Right ventricle myocardium superior (tissue), 1 donor: ENCODE measurements at regions not wholly inside any gene's neighbourhood (a gene's known extent, or its start where the extent isn't known, plus 50 kb on each side); places are given as distances from the start of the nearest gene placed in this dataset.
"Not testable (repeated sequence)": the region's sequence is repeated elsewhere in the genome, so short reads cannot be mapped to it uniquely, and the experiment has no call there.

ENCODE experiments used
- ATAC-seq: fragments of 200-7000 bp; cut with Tn5 transposase; one replicate; pipeline ENCODE4 v1.9.1; 2020; ENCODE audit warnings: mild to moderate bottlenecking; ENCODE audit not compliant: poor library complexity
- DNase-seq: peaks from one replicate; pipeline ENCODE4 v3.0.0-alpha.2; 2020
- intact Hi-C: fragments of 100-400 bp; cut with DNase I; formaldehyde crosslinking; loops from one replicate; pipeline ENCODE4 v1.11.2; 2022
- donor health status: DM: no; HTN: yes; CAD: no; lungs with severe emphysema.

DNA sequence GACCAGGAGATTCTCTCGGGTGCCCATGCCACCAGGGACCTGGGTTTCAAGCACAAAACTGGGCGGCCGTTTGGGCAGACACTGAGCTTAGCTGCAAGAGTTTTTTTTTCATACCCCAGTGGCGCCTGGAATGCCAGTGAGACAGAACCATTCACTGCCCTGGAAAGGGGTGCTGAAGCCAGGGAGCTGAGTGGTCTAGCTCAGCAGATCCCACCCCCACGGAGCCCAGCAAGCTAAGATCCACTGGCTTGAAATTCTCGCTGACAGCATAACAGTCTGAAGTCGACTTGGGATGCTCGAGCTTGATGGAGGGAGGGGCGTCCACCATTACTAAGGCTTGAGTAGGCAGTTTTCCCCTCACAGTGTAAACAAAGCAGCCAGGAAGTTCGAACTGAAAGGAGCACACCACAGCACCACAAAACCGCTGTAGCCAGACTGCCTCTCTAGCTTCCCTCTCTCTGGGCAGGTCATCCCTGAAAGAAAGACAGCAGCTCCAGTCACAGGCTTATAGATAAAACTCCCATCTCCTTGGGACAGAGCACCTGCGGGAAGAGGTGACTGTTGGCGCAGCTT lies 157.7 kb downstream of the GIPC2 start:
- DNase-seq, ATAC-seq, intact Hi-C loops: not testable (repeated sequence)

DNA sequence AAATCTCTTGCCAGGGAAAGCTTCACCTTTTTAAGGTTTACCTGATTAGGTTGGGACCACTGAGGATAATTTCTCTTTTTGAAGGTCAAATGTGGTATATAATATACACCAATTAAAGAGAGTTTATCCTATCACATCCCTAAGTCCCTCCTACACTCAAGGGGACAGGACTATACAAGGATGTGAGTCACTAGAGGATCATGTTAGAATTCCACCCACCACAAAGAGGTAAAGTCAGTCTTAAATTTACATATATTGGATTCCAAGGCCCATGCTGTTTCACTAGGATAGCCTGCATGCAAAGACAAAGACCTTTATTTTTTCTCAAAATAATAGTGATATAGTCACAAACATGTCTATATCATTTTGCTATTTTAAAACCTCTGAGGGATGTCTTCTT lies 164.4 kb downstream of the GIPC2 start:
- intact Hi-C loops, result no loop called here
- DNase-seq, result no peak
- no peak for ATAC-seq

DNA sequence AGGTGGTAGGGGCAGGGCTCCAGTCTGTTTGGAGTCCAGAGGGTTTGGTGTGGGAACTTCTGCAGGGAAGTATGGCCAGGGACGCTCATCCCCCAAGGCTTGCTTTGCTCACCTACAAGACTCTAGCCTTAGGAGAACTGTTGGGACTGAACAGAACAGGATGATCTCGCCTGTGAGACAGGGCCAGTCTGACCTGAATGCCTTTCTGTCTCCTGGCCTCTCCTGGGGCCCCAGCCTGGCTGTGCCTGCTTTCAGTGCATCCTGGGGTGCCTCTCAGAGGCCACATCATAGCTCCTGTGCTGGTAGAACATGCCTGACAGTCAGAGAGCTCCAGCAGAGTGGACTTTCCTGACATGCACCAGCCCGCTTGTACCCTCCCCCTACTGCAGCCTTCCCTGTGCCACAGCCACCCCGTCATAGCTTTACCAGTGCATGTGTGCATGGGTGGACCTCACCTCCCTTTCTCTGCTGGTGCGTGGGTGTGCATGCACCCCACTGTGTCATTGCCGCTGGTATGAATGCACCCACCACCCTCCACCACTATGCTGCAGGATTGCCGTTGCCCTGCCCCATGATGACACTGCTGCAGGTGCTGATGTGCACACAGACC lies 165.8 kb downstream of the GIPC2 start:
- no peak for DNase-seq
- ATAC-seq, result no peak
- intact Hi-C loops, result no loop called here

DNA sequence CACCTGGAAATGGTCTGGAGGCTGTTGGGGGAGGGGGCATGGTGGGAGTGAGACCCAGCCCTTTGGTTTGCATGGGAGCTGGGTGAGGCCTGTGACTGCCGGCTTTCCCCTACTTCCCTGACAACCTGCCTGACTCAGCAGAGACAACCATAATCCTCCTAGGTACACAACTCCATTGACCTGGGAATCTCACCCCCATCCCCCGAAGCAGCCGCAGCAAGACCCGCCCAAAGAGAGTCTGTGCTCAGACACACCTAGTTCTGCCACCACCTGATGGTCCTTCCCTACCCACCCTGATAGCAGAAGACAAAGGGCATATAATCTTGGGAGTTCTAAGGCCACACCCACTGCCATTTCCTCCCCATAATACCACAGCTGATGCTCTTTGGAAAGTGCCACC lies 168.6 kb downstream of the GIPC2 start:
- DNase-seq (no peak), ATAC-seq (no peak)
- intact Hi-C loops, result no loop called here

DNA sequence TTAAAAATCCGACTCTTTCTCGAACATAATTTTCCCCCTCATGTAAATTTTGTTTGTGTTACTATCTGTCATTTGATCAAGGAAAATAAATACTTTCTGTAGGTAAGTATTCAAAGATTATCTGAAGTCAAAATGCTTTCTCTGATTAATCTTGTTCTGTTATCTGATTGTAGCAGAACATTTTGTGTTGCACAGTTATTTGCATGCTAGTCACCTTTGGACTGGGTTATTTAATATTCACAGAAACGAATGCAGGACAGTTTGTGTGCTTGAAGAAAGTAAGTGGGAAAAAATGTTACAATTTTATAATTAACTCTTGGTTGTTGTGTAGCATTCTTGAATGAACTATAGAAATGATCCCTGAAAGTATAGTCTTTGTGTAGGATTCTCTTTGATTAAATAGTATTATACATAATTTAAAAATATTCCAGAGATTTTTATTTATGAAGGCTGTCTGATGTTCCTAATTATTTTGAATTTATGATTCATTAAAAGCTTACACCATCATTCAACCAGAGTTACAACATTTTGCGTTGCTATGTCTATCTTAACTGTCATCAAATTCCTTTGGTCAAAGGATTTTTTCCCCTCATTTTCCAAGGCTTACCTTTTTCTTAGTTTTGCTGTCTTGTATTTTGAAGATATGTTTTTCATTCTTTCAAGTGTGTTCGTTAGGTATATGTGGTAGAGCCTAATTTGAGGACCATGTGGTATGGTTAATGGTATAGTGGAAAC lies 176.6 kb downstream of the GIPC2 start:
- ATAC-seq (no peak), DNase-seq (no peak)
- intact Hi-C loops, result no loop called here

DNA sequence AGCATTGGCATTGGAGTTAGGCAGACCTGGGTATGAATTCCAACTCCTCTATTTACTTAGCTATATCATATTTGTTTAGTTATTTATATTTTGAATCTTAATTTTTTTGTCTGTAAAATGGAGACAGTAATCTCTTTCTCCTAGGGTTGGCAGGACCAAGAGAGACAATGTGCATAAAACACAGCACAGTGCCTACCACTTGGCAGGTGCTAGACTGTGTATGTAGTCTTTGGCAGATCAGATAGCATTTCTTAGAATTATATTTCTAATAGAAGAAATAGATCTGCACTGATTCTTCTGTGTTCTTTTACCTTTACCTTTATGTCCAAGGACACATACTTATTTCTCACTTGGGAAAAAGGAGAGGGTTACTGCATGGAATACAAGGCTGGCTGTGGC lies 177.2 kb downstream of the GIPC2 start:
- intact Hi-C loops, result no loop called here
- no peak for DNase-seq
- ATAC-seq, result no peak

DNA sequence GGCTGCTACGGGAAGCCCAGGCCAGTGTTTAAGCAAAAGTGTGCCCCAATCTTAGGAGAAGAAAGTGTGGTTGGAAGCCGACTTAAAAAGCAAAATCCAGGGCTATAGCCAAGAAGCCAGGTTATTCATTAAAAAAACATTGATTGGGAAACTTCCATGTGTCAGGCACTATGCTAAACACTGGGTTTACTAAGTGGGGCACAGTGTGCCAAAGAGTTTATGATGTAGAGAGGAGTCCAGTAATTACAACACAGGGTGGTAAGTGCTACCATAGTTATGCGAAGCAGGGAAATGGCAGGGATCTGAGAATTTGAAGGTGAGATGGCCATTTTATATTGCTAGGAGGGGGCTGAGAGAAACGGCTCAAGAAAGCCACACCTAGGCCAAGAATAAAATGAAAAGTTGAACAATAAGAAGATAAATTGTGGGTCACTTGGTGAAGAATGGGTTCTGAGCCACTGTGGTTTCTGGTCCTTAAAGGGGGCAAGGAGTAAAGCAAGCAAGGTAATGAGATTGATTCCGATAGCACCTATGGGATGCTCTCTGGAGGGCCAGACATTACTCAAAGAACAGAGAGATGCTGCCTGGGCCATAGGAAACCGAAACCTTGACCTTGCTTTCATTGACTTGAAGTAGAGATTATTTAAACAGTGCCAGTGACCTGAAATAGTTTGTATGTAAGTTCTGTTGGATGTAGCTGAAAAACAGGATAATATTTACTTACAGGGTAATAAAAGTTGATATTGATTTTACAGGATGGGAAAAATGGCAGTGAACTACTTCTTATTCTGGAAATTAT lies 177.8 kb downstream of the GIPC2 start:
- ATAC-seq (no peak), DNase-seq (no peak)
- intact Hi-C loops, result no loop called here

DNA sequence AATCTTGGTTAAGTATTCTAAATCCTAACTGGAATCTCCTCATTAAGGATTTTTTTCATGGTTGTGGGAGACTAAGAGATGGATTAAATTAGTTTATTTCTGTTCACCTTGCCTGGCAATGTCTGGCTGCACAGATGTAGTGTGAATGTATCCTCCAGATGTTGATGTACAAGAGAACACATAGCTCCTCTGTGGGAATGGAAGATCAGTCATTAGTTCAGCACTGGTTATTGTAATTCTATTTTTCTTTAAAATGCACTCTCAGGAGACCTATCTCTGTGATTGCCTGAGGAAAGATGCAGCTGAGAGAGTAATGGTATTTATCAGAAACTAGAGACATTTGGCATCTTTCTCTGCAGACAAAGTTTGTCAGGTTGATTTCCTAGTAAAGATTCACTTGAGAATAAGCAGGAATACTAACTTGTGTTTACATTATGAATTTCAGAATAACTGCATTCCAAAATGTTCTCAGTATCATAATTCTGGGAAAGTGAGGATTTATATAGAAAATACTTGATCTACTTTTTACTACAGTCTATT lies 178.6 kb downstream of the GIPC2 start:
- no peak for DNase-seq
- ATAC-seq, result no peak
- intact Hi-C loops, result no loop called here

DNA sequence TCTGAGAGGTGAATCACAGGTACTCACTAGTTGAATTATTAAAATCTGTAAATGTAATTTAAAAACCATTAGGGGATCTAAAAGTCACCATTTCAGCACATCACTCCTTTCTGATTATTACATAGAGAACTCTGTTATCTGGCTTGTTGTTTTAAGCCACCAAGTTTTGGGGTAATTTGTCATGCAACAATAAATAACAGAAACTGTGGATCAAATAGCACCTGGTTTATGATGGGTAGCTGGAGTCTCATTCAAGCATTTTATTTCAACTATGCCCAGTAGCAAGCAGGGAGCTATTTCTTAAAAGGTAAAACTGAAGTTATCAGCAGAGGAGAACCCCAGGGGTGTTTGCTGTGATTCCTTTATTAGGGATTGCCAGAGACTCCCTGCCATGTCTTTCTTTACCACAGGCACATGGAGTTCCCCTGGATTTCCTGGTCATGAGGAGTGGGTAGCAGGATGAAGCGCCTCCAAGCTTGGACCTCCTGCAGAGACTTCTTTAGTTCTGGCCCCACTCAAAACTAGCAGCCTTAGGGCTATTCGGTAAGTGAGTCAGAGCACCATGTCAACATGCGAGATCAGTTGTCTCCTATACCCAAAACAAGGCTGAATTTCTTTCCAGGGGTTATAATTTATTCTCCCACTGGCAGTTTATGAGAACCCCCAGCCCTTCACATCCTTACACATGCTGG lies 179.2 kb downstream of the GIPC2 start:
- no peak for DNase-seq
- no peak for ATAC-seq
- intact Hi-C loops, result no loop called here

DNA sequence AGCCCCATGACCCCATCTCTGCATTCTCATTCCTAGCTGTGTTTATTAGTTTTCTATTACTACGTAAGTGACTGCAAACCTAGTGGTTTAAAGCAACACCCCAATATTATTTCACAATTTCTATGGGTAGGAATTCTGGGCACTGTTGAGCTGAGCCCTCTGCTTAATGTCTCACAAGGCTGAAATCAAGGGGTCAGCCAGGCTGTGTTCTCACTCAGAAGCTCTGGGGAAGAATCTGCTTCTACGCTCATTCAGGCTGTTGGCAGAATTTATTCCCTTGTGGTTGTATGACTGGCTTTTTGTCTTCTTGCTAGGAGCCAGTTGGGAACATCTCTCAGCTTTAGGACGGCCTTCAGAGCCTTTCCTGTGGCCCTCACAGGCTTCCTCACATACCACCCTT lies 181.0 kb downstream of the GIPC2 start:
- DNase-seq (no peak), ATAC-seq (peak; percentile 85)
- intact Hi-C loops, result no loop called here

DNA sequence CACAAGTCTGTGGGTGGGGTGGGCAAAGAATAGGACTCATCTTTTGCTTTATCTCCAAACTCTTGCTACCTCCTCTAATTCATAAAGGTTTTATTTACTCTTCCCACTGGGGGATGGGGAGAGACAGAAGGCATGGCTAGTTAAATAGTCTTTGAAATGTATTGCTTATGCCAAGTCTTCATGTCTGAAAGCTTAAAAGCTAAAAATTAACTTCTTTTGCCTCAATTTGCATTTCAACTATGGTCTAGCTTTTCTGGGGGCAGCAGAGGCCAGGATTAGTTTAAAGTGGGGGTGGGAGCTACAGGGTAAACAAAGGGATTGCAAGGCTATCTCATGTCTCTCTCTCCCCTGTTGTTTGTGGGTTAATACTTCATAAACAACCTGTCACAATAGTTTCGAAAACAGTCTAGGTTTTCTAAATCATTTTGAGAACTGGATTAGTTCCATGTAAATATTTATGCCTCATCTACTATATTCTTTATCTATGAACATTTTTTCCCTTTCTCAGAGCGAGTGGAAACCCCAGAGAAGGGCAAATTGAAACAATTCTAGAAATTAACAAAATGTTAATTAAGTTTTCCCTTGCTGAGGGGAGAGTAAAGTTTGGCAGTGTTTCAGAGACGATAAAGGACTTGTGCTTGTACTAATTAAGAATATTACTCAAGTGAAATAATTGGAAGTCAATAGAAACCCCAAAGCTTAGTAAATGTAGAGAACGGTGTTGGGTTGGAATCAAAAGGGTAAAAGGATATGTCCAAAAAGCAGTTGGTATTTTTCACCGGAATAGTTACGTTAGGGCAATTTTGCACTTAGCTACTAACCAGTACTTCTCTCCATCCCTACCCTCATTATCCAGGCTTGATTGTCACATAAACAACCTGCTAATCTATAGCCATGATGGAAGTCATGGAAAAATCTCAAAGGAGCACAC lies 182.2 kb downstream of the GIPC2 start:
- intact Hi-C loops, result no loop called here
- no peak for ATAC-seq
- DNase-seq, result no peak

DNA sequence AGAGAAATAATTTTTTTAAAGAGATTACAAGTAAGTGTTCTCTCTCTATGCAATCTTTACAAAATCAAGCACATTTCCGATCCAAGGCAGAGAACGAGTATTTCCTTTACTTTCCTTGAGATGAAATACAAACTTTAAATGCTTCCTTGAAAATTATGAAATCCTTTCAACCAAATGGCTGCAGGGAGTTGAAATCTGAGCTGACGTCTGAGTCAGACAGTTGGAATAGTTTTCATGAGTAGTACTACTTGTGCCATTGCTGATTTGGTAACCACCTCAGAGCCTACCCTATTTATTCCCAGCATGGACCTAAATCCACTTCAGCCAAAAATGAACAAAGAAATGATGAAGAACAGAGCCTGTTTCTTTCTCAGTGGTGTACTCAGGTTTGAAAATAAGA lies 183.6 kb downstream of the GIPC2 start:
- ATAC-seq, result peak; percentile 86
- intact Hi-C loops, result no loop called here
- no peak for DNase-seq

DNA sequence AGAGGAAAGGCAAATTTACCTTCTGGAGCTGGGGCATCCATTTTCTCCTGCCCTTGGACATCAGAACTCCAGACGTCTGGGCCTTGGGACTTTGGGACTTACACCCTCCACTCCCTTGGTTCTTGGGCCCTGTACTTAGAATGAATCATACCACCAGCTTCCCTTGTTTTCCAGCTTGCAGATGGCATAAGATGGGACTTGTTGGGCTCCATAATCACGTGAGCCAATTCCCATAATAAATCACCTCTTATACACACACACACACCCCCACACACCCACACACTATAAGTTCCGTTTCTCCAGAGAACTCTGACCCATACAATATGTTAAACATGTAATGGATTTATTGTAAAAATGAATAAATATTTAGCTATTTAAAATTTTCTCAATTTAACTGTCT lies 185.7 kb downstream of the GIPC2 start:
- intact Hi-C loops, result no loop called here
- DNase-seq, result no peak
- ATAC-seq, result no peak

DNA sequence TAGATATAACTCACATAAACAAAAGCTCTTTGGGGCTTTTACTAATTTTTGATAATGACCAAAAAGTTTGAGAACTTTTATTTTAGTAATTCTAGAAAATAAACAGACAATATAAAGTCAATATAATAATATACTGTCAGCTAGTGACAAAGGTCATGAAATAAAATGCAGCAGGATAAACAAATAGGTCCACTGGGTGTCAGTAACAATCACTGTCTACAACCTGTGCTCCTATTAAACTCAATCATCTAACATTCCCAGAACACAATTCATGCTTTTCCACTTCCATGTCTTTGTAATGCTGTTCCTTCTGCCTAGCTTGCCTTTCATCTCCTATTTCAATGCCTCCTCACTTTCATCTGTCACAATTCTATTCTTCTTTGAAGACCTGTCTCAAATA lies 186.1 kb downstream of the GIPC2 start:
- intact Hi-C loops, result no loop called here
- no peak for DNase-seq
- ATAC-seq, result no peak

DNA sequence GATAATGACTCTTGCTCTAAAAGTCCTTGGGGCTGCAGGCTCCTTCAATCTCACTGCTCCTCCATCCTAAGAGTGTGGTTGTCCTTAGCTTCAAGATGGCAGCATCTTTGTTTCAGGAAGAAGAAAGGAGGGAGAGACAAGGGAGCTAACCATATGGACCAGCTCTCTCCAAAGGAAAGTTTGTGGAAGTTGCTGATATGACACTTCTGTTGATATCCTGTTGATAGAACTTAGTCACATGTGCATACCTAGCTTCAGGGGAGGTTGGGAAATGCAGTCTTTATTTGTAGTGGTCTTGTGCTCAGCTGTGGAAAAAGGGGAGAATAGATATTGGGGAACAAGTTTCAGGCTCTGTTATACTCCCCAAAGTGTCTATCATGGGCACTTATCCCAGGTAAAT lies 186.9 kb downstream of the GIPC2 start:
- DNase-seq (no peak), ATAC-seq (no peak)
- intact Hi-C loops, result no loop called here

DNA sequence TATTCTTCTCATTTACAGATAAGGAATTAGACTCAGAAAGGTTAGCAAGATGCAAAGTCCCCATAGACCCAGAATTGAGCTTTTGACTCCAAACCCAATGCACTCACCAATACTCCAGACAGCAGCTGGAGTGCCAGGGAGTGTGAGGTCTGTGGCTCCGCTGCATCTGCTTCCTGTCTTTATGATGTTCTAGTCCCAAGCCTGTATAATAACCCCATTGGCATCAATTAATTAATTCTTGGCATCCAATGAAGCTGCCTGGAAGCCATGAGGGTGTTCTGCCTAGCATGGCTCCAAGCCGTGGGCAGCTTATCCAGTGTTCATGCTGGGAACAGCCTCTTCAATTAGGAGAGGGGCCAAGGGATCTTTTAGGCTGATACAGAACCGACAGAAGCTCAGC lies 188.7 kb downstream of the GIPC2 start:
- intact Hi-C loops, result no loop called here
- ATAC-seq (no peak), DNase-seq (no peak)

DNA sequence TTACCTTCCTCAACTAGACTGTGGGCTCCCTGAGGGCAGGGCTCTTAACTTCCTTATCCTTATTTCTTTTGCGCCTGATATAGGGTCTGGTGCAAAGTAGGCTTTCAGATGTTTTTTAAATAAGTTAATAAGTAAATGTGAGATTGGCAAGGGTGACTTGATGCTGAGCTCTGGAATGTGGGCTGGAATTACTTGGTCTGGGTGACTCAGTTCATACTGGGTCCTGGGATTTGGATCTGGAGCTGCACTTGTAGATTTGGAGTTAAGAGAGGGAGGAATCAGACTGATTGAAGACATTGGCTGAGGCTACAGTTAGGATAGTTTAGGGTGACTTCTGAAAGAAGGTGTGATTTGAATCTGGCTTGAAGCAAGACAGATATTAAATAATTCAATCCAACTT lies 190.9 kb downstream of the GIPC2 start:
- no peak for ATAC-seq
- intact Hi-C loops, result no loop called here
- DNase-seq, result no peak

DNA sequence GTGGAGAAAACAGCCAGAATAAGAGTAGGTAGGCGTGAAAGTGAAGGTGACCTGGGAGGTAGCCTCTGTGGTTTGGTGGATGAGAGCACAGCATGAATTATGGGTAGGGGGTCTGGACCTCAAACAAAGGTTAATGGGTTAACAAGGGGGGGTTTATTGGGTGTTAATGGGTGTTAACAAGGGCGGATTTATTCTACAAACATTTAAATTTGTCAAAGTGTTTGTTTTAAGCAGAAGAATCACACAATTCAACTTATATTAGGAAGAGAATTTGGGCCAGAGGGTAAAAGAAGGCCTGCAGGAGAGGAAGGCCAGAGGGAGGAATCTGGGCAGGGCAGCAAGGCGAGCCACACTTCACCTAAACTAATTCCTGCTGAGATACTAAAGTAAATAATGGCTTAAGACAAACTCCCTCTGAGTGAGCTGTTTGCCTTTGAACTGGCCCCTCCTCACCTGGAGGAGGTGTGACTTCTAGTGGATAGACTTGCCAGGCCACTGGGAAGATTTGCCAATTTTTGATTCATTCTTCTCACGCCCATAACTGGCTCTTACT lies 191.7 kb downstream of the GIPC2 start:
- DNase-seq (no peak), ATAC-seq (no peak)
- intact Hi-C loops, result no loop called here
